ENCODE measurements at regions not wholly inside any gene's neighbourhood (a gene's known extent, or its start where the extent isn't known, plus 50 kb on each side); places are given as distances from the start of the nearest gene placed in this dataset.

DNA sequence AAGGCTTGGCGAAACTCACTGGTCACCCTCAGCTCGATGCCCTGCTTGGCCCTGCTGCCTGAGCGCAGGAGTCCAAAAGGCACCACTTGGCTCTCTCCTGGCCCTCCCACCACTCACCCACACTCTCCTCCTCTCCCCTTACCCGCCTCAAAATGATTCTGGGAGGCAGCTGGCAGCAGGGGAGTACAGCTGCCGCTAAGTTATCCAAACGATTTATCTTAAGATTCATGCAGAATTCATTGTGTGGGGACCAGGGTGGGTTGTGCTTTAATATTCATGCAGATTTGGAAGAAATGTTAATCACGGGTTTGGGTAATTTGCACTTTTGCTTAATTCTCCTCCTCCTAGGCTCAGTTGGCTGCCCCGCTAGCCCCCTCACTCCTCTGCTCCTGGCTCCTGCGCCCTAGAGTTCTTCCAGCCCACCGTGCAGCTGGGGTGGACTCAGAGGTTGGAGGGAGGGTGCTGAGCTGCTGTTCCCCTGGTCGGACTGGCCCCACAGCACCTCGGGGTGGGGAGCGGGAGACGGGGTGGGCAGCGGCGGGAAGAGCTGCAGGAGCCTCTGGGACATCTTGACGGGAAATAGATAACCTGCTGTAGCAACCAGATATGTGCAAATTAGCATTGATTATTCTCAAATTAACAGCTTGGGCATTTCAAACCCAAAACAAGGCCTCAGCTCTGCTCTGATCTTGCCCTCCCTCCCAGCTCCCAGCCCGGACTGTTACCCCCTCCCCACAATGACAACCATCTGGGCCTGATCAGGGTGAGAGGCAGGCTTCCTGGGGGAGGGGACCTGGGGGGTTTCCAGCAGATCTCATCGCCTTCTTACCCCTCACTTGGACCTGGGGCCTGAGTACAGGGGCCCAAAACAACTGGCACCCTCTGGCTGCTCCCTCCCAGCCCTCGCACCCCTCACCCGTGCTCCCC lies 122.6 kb upstream of the RPL38 start:
- TF ChIP-seq POLR2A (IDR thresholded peaks at IDR 0.05) = no peak
- TF ChIP-seq, protein P1, sequence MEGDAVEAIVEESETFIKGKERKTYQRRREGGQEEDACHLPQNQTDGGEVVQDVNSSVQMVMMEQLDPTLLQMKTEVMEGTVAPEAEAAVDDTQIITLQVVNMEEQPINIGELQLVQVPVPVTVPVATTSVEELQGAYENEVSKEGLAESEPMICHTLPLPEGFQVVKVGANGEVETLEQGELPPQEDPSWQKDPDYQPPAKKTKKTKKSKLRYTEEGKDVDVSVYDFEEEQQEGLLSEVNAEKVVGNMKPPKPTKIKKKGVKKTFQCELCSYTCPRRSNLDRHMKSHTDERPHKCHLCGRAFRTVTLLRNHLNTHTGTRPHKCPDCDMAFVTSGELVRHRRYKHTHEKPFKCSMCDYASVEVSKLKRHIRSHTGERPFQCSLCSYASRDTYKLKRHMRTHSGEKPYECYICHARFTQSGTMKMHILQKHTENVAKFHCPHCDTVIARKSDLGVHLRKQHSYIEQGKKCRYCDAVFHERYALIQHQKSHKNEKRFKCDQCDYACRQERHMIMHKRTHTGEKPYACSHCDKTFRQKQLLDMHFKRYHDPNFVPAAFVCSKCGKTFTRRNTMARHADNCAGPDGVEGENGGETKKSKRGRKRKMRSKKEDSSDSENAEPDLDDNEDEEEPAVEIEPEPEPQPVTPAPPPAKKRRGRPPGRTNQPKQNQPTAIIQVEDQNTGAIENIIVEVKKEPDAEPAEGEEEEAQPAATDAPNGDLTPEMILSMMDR (IDR thresholded peaks at IDR 0.05) = no peak

All from lower leg skin (tissue), 3 donors.